GM10248 (cell line): ENCODE measurements at regions not wholly inside any gene's neighbourhood (a gene's known extent, or its start where the extent isn't known, plus 50 kb on each side); places are given as distances from the start of the nearest gene placed in this dataset.

Source experiments
- CTCF ChIA-PET: fragments of 300-600 bp; sonication (Branson Sonifier 250); formaldehyde crosslinking; extraction: SDS; loops from one replicate; lab custom pipeline; 2021; ENCODE audit warnings: antibody characterized with exemption; lab: Yijun Ruan, JAX
- POLR2A ChIA-PET: fragments of 350-650 bp; sonication (Branson Sonifier 250); formaldehyde crosslinking; extraction: SDS; loops from one replicate; lab custom pipeline; 2020; ENCODE audit warnings: antibody characterized with exemption; lab: Yijun Ruan, JAX
- DNase-seq: peaks from one replicate; pipeline ENCODE4 v3.0.0; 2012; ENCODE audit errors: extremely low spot score
- TF ChIP-seq, protein P1 (sequence below): IDR thresholded peaks from 2 replicates; pipeline ENCODE4 v1.5.1; 2012; ENCODE audit warnings: mild to moderate bottlenecking, low read depth; ENCODE audit errors: extremely low read depth, missing control alignments, control extremely low read depth

DNA sequence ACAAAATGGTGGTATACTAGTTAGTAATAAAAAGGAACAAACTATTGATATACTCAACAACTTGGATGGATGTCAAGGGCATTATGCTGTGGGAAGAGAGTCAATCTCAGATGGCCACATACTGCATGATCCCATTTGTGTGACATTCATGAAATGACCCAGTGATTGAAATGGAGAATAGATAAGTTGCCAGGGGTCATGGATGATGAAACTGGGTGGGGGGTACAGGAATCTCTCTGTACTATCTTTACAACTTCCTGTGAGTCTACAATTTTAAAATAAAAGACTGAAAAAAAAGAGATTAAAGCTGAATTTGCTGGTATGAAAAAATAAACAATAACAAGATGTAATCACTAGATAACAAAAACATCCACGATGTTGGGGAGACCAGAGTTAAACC lies 70.5 kb upstream of the CDYL2 start:
- TF ChIP-seq, protein P1, sequence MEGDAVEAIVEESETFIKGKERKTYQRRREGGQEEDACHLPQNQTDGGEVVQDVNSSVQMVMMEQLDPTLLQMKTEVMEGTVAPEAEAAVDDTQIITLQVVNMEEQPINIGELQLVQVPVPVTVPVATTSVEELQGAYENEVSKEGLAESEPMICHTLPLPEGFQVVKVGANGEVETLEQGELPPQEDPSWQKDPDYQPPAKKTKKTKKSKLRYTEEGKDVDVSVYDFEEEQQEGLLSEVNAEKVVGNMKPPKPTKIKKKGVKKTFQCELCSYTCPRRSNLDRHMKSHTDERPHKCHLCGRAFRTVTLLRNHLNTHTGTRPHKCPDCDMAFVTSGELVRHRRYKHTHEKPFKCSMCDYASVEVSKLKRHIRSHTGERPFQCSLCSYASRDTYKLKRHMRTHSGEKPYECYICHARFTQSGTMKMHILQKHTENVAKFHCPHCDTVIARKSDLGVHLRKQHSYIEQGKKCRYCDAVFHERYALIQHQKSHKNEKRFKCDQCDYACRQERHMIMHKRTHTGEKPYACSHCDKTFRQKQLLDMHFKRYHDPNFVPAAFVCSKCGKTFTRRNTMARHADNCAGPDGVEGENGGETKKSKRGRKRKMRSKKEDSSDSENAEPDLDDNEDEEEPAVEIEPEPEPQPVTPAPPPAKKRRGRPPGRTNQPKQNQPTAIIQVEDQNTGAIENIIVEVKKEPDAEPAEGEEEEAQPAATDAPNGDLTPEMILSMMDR, result no peak
- POLR2A ChIA-PET, result no interaction called here
- CTCF ChIA-PET, result no interaction called here
- no peak for DNase-seq

DNA sequence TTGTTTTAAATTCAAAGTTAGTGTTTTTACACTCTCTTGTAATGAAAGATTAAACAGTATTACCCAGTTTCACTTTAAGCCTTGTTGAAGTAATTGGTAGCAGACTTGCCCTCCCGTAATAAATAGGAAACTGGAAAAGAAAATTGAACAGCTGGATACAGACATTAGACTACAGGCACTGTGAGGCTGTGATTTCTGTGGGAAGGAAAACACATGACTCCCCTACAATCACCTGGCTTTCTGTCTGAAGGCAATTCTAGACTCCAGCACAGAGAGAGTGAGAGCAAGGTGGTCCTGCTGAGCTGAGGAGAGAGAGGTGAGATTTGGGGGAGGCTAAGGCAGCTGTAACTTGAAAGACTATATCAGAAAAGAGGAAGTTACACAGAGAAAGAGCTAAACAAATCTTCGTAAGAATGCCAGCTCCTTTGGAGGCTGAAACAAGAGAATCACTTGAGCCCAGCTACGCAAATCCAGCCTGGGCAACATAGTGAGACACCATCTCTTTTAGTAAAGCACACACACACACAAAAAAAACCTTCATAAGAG lies 57.8 kb upstream of the CDYL2 start:
- ChIA-PET CTCF (interaction anchor here (0.8 to 4.0 kb wide), 7 partner anchors 9 to 396 kb away, joined by 3 to 18 read pairs (median 3); no protein-coding TSS in a partner anchor), POLR2A (no interaction called here)
- DNase-seq, result no peak
- TF ChIP-seq, protein P1, result no peak
